GM13977 (cell line): ENCODE measurements at regions not wholly inside any gene's neighbourhood (a gene's known extent, or its start where the extent isn't known, plus 50 kb on each side); places are given as distances from the start of the nearest gene placed in this dataset.

Experiments used
- DNase-seq: peaks from one replicate; pipeline ENCODE4 v3.0.0; 2012; ENCODE audit warnings: low spot score
- CTCF ChIP-seq: IDR thresholded peaks from 2 replicates; pipeline ENCODE4 v1.5.1; 2012; ENCODE audit warnings: mild to moderate bottlenecking, control low read depth; ENCODE audit not compliant: insufficient read depth; ENCODE audit errors: extremely low read depth, missing control alignments
- in situ Hi-C: fragments of 300-500 bp; cut with MboI; formaldehyde crosslinking; loops from one replicate; pipeline ENCODE4 v1.12.0; 2022; ENCODE audit warnings: low sequenced_read_pairs, low pct_unique_long_range_greater_than_20kb, mixed read lengths, inconsistent platforms; ENCODE audit not compliant: unreplicated experiment

GRCh38 chr1:209250861-209251636, 332.5 kb upstream of the CAMK1G start:
- in situ Hi-C loops = no loop called here
- no peak for TF ChIP-seq CTCF
- no peak for DNase-seq

GRCh38 chr1:209256766-209257350, 326.7 kb upstream of the CAMK1G start:
- no peak for DNase-seq
- no peak for TF ChIP-seq CTCF
- in situ Hi-C loops = no loop called here

- no peak for TF ChIP-seq CTCF
- in situ Hi-C loops = no loop called here
- DNase-seq = no peak
Observed at GRCh38 chr1:209257454-209257853, 326.1 kb upstream of the CAMK1G start.

- TF ChIP-seq CTCF = no peak
- no peak for DNase-seq
- in situ Hi-C loops = no loop called here
Observed at GRCh38 chr1:209260136-209260535, 323.4 kb upstream of the CAMK1G start.

- TF ChIP-seq CTCF = no peak
Observed at GRCh38 chr1:209262631-209263030, 320.9 kb upstream of the CAMK1G start.

GRCh38 chr1:209265301-209265700, 318.2 kb upstream of the CAMK1G start:
- no peak for TF ChIP-seq CTCF
- DNase-seq = no peak
- in situ Hi-C loops = no loop called here

More at GRCh38 chr1:209262631-209263030, 320.9 kb upstream of the CAMK1G start:
- no peak for DNase-seq
- in situ Hi-C loops = no loop called here
